ENCODE measurements at regions not wholly inside any gene's neighbourhood (a gene's known extent, or its start where the extent isn't known, plus 50 kb on each side); places are given as distances from the start of the nearest gene placed in this dataset.

DNA sequence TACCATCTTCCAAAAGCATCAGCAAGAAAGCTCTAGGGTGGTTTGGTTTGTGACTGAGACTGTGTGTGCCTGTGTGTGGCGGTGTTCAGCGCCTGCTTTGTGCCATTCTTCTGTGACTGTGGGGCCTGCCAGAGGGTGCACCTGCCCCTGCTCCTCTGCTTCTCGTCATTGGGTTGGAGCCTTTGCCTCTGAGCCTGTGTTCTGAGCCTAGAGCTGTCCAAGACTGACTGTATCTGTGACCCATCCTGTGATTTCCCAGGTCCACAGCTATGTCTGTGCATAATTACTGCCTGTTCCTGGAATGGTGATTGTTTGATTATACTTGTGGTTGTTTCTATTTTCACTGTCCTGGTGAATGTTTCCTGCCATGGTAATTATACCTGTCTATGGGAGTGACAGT lies 57.1 kb upstream of the KLHL29 start:
- TF ChIP-seq ZFX (IDR thresholded peaks at IDR 0.05), result no peak
- TF ChIP-seq, protein P1, sequence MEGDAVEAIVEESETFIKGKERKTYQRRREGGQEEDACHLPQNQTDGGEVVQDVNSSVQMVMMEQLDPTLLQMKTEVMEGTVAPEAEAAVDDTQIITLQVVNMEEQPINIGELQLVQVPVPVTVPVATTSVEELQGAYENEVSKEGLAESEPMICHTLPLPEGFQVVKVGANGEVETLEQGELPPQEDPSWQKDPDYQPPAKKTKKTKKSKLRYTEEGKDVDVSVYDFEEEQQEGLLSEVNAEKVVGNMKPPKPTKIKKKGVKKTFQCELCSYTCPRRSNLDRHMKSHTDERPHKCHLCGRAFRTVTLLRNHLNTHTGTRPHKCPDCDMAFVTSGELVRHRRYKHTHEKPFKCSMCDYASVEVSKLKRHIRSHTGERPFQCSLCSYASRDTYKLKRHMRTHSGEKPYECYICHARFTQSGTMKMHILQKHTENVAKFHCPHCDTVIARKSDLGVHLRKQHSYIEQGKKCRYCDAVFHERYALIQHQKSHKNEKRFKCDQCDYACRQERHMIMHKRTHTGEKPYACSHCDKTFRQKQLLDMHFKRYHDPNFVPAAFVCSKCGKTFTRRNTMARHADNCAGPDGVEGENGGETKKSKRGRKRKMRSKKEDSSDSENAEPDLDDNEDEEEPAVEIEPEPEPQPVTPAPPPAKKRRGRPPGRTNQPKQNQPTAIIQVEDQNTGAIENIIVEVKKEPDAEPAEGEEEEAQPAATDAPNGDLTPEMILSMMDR (conservative IDR thresholded peaks at IDR 0.05), result no peak
- H3K27ac ChIP-seq, result no peak overlapping the region

DNA sequence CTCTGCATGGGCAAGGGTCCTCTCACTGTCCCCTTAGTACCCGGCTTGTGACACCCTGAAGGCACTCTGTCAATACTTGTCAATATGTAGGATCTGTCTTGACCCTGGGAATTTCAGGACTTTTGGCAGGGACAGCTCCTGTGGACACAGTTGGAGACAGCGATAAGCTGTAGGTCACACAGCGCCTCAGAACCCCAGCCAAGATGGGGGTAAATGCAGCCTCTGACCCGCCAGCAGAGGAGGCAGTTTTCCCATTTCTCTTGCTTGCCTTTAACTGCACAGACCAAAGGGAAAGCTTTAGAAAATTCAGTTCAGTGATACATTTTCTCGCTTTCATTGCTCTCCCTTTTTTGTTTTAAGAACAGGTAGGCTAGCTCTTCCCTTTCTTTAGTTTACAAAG lies 54.8 kb upstream of the KLHL29 start:
- TF ChIP-seq, protein P1 (conservative IDR thresholded peaks at IDR 0.05), result no peak; the same call in 1 of the 2 replicates
- no peak for TF ChIP-seq ZFX (IDR thresholded peaks at IDR 0.05)
- H3K27ac ChIP-seq, result no peak overlapping the region

Measured in C4-2B (cell line).